Posterior cingulate gyrus (tissue), 11 donors: ENCODE measurements at regions not wholly inside any gene's neighbourhood (a gene's known extent, or its start where the extent isn't known, plus 50 kb on each side); places are given as distances from the start of the nearest gene placed in this dataset.

Source experiments
- DNase-seq, 10 donors: peaks; one replicate each; pipeline versions ENCODE4 v3.0.0 to v3.0.0-alpha.2; 2020 to 2021; ENCODE audit warnings: mixed read lengths in 3 of 10
- intact Hi-C: fragments of 100-400 bp; cut with DNase I; formaldehyde crosslinking; loops from one replicate; pipeline ENCODE4 v1.15.1; 2023

GRCh38 chr16:35352431-35352830, 1893.0 kb downstream of the TP53TG3F start:
- intact Hi-C loops = no loop called here
- DNase-seq = peak in 2 of 10 donors; percentile 66 to 72

DNA sequence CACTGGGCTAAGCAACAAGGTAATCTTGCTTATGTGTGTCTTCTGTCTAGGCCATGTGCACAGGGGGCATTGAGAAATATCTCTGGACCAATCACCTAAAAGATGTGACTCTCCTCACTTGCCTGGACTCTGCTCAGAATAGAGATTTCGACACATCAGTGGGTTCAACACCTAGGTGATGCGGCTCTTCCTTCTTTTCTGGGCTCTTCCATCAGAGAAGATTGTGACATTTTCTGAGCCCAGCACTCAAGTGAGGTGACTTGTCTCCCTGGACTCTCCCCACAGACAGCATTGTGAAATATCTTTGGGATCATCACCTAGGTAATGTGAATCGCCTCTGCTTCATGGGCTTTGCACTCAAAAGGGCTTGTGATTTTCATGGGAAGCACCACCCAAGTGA, 1904.1 kb downstream of the TP53TG3F start:
- intact Hi-C loops = no loop called here
- no peak for DNase-seq

GRCh38 chr16:35364263-35364662, 1904.9 kb downstream of the TP53TG3F start:
- no peak for DNase-seq
- intact Hi-C loops = no loop called here

GRCh38 chr16:35365675-35366074, 1906.3 kb downstream of the TP53TG3F start:
- no peak for DNase-seq
- intact Hi-C loops = no loop called here

GRCh38 chr16:35370617-35371016, 1911.2 kb downstream of the TP53TG3F start:
- no peak for DNase-seq
- intact Hi-C loops = no loop called here

DNA sequence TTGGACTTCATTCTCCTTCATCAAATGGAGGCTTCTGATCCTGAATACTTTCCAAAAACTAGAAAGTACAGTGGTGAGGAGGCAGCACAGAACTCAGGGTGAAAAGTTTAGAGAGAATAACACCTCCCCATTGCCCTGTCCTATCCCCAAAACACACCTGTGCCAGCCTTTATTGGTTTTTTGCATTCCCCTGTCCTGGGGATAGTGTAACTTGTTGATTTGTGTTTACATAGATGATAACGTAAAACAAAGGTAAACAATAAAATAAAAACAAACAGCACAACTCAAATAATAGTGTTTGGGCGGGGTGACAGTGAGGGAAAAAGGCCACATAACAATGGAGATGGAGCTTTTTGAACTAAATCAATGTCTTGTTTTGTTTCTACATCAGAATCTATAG, 1917.7 kb downstream of the TP53TG3F start:
- intact Hi-C loops = no loop called here

DNA sequence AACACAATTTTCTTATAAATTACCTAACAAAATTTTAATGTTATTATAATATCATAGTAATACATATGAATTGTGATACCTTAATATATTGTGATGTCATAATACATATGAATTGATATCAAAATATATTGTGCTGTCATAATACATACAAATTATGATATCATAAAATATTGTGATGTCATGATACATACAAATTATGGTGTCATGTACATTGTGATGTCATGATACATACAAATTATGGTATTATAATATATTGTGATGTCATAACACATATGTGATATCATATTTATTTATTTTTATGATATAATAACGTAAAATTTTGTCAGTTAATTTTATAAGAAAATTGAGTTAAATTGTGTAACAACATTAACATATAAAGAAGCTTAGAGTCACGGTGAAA, 1927.2 kb downstream of the TP53TG3F start:
- intact Hi-C loops = no loop called here
- DNase-seq = no peak

More for the DNA sequence above, 1917.7 kb downstream of the TP53TG3F start:
- DNase-seq = no peak

DNA sequence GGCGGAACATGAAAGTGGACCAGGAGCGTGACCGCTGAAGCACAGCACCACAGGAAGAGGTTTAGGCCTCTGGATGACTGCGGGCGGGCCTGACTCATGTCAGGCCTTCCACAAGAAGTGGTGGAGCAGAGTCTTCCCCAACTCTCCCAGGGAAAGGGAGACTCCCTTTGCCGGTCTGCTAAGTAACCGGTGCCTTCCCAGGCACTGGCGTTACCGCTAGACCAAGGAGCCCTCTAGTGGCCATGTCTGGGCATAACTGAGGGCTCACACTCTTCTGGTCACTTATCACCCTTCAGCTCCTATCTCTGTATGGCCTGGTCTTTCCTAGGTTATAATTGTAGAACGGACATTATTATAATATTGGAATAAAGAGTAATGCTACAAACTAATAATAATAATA, 1931.9 kb downstream of the TP53TG3F start:
- DNase-seq = peak in 7 of 10 donors; percentile 18 to 88 (median 70)

GRCh38 chr16:35398180-35398579, 1938.8 kb downstream of the TP53TG3F start:
- intact Hi-C loops = loop anchor here (10.0 kb wide), 1 partner anchor 73 kb away; no protein-coding TSS in a partner anchor
- no peak for DNase-seq

More for the DNA sequence above, 1931.9 kb downstream of the TP53TG3F start:
- intact Hi-C loops = loop anchor here (5.0 to 10.0 kb wide), 2 partner anchors 67 to 119 kb away; no protein-coding TSS in a partner anchor

GRCh38 chr16:35399133-35399532, 1939.7 kb downstream of the TP53TG3F start:
- DNase-seq = no peak
- intact Hi-C loops = loop anchor here (10.0 kb wide), 1 partner anchor 74 kb away; no protein-coding TSS in a partner anchor

DNA sequence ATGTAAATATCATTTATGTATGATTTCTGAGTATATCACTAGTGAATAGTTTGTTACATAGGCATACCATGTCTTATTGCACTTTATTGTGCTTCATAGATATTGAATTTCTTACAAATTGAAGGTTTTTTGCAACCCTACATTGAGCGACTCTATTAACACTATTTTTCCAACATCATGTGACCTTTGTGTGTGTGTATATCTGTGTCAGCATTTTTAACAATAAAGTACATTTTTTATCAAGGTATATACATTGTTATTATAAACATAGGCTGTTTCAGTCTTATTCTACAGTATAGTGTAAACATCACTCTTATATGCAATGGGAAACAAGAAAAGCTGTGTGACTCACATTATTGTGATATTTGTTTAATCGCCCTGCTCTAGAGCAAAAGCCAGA, 1944.9 kb downstream of the TP53TG3F start:
- DNase-seq = no peak

GRCh38 chr16:35405526-35405925, 1946.1 kb downstream of the TP53TG3F start:
- intact Hi-C loops = no loop called here
- DNase-seq = no peak

More for the DNA sequence above, 1944.9 kb downstream of the TP53TG3F start:
- intact Hi-C loops = no loop called here

GRCh38 chr16:35409503-35409902, 1950.1 kb downstream of the TP53TG3F start:
- DNase-seq = no peak
- intact Hi-C loops = no loop called here

DNA sequence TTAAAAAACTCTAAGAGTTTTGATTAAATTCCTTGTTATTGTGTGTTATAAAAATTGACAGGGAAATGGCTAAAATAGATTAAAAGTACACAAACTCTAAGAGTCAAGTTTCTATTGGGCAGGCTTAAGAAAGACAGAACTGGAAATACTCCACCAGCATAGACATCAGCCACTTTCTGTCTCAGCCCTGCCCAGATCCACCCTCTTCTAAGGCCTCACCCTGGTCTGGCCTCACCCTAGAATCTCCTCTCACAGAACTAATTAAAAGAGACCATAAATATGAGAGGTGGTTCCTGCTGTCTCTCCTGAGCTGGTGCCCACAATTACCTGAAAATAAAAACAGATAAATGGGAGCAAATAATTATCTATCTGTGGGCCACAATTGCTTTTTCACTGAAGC, 1951.0 kb downstream of the TP53TG3F start:
- no peak for DNase-seq
- intact Hi-C loops = no loop called here

- intact Hi-C loops = no loop called here
- no peak for DNase-seq
Observed at GRCh38 chr16:35411156-35411555, 1951.7 kb downstream of the TP53TG3F start.

DNA sequence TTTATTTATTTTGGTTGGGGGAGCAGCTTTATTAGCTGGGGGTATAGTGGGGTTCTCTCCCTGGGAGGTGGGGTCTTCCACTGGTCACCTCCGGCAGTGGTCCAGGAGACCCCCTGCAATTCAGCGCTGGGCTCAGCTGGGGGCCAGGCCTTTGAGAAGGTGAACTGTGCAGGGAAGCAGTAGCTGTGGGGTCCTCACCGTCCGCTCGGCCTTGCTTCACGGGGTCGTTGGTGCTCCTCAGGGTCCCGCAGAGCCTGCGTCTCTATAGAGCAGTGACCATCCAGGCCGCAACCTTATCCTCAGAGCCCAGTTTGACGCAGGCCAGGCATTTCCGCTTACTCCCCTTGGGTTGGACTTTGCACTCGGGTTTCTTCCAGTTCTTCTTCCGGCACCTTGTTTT, 1954.7 kb downstream of the TP53TG3F start:
- intact Hi-C loops = no loop called here
- DNase-seq = peak in 1 of 10 donors; percentile 62

GRCh38 chr16:35414563-35414962, 1955.2 kb downstream of the TP53TG3F start:
- intact Hi-C loops = no loop called here
- no peak for DNase-seq

DNA sequence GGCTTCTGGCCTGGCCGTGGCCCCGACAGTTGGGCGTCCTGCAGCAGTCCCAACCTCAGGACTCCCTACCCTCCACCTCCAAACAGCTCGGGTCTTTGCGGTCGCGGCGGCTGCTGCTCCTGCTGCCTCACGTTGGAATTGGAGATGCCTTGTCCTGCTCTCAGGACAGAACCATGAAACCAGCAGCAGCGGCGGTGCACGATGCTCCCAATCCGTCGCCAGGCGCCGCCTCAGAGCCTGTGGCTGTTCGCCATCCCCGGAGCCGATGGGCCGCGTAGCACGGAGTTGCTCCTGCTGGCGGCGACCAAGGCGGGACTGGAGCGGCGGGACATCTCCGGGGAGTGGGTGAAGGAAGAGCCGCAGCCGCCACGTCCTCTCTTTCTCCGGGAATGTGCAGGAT, 1965.9 kb downstream of the TP53TG3F start:
- DNase-seq = peak in 1 of 10 donors; percentile 72
- intact Hi-C loops = no loop called here

DNA sequence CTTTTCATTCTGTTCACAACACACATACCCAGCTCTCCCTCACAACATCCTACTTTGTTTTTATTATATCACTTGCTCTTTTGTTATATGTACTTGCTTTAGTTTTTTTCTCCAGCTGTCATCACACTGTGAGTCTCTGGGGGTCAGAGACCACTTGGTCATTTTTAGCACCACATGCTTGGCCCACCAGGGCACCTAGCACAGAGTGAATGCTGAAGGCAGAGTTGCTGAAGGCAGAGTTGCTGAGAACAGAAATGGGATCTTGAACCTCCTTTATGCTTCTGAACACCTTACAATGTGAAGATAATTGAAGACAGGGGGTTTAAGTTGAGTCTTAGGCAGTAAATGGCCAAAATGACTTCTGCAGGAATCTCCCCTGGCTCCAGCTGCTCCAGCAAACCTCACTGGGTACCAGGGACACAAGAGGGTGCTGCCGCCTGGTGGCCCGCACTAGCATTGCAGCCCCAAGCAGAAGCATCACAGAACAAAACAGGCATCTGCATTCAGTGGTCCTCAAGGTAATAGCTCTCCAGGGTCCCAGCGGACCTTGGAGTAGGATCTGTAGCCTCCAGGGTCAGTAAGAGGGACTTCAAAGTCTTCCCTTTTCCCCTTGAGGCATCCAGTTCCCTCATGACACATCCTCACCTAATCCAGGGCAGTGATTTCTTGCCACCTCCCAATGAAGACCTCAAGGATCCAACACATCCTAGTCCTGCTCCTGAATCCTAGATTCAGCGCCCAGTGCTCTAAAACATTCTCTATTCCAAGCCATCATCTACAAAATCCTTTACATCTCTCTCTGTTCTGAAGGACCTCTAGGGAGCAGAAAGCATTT, 1972.6 kb downstream of the TP53TG3F start:
- intact Hi-C loops = no loop called here
- DNase-seq = peak in 4 of 10 donors; percentile 7 to 52 (median 27)

- intact Hi-C loops = no loop called here
- DNase-seq = no peak
Observed at GRCh38 chr16:35440875-35441274, 1981.5 kb downstream of the TP53TG3F start.

- no peak for DNase-seq
Observed at GRCh38 chr16:35447010-35447558, 1987.7 kb downstream of the TP53TG3F start.

DNA sequence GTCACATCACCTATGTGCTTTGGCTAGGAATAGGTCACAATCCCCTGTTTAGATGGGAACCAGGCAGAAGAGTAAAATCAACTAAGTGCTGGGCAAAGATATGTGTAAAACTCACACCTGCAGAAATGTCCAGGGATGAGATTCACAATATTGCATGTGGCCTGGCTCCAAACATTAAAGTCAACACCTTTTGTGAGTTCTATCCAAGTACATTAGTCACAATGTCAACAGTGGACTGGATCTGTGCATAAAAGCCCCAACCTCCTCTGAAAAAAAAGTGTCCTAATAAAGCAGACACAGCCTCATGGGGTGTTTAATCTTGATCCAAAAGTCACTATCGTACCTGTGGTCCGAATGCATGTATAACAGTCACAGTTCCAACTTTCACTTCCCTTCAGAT, 1990.3 kb downstream of the TP53TG3F start:
- intact Hi-C loops = no loop called here
- no peak for DNase-seq

More at GRCh38 chr16:35447010-35447558, 1987.7 kb downstream of the TP53TG3F start:
- intact Hi-C loops = no loop called here
